ENCODE measurements at regions not wholly inside any gene's neighbourhood (a gene's known extent, or its start where the extent isn't known, plus 50 kb on each side); places are given as distances from the start of the nearest gene placed in this dataset.
"Not testable (repeated sequence)": the region's sequence is repeated elsewhere in the genome, so short reads cannot be mapped to it uniquely, and the experiment has no call there.

DNA sequence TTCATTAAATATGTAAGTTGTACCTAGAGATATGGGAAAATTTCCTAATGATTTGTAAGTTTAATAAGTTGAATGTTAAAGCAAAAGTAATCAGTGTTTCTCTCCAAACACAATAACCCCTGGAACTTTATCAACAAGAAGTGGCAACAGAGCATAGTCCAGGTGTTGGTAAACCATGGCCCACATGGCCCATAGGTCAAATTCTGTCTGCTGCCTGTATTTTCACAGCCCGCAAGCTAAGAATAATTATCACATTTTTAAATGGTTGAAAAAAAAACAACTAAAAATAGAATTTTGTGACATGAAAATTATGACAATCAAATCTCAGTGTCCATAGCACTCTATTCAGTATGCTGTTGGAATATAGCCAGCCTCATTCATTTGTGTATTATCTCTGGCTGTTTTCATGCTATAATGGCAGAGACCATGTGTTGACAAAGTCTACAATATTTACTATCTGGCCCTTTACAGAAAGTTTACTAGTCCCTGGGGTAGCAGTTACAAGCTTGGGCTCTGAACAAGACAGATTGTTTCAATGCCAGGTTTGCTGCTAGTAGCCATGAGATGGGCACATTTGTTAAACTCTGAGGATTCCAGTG is 395.8 kb downstream of the GASK1B start:
- no peak for DNase-seq

DNA sequence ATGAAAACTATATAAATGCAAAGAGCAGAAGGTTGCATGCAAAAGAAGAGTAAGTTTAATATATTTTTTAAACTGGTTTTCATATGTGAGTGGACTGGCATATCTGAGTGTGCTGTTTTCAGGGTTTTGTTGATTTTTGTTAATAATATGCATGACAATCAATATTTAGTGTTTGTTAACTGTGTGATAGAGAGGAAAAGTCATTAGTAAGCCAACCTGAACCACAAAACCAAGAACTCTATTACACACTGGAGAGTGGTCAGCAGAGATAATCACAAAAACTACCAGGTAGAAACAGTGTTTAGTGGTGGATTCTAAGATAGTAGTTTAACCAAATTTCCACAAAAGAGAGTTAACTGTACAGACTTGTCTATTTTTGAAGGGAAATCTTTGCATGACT is 396.9 kb downstream of the GASK1B start:
- DNase-seq, result no peak

DNA sequence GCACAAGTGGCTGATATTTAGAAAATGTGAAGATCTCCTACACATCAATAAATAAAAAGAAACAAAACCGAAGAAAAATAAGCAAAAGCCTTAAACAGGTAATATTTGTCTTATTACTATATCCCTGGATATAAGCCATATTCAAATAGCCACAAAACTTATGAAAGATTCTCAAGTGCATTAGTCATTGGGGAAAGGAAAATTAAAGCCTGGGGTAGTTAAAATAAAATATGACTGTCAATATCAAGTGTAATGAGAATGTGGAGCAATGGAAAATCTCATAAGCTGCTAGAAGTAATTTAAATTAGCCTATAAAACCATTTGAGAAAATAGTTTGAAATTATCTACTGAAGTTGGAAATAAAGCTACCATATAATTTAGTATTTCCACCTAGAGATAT is 399.9 kb downstream of the GASK1B start:
- peak; percentile 45 for DNase-seq

DNA sequence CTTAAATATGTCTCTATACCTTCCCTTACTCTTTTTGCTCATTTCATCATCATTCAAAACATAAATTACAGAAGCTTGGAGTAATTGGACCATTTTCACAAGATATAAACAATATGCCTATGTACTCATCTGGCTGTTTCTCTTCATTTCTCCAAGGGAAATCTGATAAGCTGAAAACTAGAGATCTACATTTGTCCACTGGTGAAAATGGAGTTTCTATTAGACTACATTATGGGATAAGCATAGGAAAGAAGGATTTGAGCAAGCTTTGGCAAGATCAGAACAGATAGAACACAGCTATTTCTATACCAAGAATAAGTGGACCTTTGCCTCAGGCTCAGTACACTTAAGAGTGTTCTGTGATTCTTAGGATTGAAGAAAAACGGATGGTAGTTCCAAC is 404.4 kb downstream of the GASK1B start:
- no peak for DNase-seq

DNA sequence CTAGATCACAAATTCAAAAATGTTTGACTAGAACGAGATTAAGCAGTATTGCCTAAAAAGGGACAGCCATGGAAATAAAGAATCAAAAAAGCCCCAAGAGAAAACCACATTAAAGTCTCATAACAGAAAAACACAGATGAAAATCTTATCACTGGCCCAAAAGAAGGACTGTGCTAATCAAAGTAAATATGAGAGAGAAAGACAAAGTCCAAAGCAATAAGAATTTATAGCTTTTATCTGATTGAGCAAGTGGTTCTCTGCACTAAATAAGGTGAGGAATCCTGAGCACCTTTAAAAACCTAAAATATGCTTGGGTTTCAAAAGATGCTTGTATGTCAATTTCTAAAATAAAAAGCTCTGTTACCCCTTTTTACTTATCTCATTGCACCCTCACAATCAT is 409.3 kb downstream of the GASK1B start:
- DNase-seq, result no peak

DNA sequence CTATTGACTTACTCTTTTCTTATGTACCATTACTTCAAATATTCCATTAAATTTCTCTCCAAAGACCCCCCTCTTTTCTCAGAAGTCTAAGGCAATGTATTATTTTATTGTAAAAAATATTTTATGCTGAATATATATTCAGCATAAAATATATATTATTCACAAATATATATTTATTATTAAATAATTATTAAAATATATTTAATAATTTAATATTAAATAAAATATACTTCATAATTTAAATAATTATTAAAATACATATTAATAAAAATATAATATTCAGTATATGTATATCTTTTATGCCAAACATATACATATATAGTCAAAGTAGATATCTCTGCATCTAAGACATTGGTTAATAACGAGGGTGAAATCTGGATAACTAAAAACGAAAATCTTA is 418.4 kb downstream of the GASK1B start:
- no peak for DNase-seq

DNA sequence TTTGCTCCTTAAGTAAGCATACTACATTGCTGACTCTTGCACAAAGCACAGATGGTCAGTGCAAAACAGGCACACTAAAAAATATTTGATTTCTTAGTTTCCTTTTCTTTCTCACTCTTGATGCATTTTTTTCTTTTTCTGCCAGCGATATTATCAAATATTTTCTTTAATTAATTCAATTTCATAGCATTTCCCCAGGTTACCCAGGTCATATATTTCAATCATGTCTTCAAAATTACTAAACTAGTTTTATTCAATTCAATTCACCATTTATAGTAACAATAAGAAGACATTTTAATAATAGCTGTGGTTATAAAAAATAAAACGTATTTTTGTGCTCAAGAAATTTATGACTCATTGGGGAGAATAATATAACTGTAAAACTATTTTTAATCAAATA is 421.2 kb downstream of the GASK1B start:
- no peak for DNase-seq

DNA sequence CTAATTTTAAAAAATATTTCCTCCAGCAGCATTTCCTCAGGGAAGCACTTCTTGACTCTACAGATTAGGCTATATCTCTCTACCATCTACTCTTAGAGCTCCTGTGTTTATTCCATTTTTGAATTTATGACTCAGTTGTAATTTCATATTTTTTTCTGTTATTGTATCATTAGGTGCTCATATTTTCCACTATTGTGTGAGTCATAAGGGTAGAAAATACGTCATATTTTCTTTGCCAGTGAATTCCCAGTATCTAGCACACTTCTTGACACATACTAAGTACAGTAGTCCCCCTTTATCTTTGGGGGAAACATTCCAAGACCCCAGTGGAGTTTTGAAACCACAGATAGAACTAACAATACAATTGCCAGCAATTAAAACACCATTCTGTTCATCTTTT is 431.2 kb downstream of the GASK1B start:
- DNase-seq, result peak; percentile 41

DNA sequence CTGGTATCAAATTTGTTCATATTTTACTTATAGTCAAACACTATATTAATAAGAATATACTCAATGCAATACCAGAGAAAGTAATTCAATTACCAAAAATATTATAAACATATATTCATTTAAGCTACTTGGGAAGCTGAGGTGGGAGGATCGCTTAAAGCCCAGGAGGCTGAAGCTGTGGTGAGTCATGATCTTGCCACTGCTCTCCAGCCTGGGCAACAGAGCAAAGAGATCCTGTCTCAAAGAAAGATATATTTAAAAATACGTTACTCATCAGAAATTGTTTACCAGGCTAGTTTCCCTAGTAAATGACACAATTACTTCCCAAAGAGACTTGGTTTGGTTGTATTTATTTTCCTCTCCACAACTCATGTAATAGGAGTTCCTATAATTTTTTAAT is 433.6 kb downstream of the GASK1B start:
- DNase-seq, result peak; percentile 65

DNA sequence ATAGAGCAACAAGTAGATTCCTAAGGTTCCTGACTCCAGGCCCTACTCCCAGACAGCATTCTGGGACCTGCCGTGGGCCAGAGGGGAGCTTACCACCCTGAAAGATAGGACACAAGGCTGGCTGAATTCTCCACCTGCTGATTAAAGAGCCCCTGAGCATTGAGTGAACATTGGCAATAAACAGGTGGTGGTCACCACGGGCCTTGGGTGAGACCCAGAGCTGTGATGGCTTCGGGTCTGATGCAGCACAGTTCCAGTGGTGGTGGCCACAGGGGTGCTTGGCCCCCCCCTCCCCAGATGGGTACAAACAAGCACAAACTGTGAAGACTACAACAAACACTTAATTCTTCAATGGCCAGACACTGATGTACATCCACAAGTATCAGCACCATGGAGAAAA is 444.6 kb downstream of the GASK1B start:
- no peak for DNase-seq

DNA sequence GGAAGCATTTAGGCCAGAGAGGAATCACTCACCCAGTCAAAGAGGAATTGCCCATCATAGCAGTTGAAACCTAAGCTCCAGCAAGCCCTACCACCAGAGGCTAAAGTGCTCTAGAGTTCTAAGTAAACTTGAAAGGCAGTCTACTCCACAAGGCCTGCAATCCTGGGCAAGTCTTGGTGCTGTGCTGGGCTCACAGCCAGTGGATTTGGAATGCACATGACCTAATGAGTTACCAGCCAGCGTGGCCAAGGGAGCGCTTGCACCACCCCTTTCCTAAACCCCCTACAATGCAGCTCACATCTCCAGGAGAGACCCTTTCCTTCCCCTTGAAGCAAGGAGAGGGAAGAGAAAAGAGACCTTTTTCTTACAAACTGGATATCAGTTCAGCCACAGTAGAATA is 445.7 kb downstream of the GASK1B start:
- DNase-seq, result peak; percentile 2

DNA sequence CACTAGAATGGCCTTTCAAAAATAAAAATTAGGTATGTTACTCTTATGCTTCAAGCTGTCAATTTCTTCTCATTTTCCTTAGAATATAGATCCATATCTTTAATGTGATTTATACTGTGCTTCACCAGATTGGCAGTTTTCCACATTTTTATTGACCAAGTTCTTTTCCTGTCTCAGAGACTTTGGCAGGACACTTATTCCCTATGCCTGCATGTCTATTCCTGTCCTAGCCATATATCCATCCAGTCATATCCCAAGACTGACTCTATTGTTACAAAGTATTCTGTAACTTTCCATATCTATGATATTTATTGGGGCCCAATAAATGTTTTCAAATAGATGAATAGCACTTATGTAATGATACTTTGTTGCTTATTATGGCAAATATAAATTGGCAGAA is 450.7 kb downstream of the GASK1B start:
- no peak for DNase-seq

DNA sequence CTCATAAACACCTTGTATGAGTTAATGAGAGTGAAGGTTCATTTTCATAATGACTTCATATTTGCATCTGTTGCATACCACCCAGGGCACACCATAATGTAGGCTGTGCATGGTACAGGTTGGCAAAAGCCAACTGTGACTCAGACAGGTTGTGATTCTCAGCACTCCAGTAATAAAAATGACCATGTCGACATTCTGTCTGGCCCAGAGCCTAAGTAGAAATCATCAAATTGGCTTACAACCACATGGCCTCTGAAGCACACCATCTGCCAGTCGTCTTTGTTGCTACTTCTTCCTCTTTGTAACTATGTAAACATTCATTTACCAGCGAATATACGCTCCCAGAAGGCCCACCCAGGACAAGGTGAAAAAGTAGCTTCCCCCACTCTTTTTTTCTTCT is 459.5 kb downstream of the GASK1B start:
- peak; percentile 37 for DNase-seq

DNA sequence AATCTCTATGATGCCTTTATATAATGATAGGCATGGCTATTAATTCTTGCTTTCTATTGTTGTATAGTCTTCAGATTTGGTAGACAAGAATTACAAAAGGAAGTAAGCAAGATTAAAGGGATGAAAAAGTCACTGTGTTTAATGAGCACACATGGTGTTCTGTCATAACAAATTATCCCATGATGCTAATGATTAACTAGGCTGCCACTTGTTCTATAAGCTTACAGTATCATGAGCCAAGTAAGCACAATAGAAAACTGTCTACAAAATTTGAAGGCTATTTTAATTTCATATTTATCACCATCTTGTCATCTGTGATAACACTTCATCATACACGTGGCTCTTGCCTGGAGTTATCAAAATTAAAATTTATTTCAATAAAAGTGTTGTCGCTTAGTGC is 466.7 kb downstream of the GASK1B start:
- no peak for DNase-seq

DNA sequence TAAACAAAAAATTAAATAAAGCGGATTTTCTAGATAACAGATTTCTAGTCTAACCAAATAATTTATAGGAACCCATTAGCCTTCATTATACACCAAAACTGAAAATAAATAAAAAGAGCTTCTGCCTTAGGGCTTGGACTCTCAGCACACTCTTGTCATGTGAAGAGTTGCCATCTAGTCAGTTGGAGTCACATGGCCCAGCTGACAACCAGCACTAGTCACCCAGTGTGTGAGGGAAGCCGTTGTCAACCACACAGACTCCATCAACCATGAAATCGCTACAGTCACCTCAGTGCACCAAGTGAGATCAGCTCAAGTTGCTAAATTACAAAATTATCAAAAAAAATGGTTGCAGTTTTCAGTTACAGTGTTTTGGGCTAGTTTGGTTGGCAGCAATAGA is 470.0 kb downstream of the GASK1B start:
- no peak for DNase-seq

DNA sequence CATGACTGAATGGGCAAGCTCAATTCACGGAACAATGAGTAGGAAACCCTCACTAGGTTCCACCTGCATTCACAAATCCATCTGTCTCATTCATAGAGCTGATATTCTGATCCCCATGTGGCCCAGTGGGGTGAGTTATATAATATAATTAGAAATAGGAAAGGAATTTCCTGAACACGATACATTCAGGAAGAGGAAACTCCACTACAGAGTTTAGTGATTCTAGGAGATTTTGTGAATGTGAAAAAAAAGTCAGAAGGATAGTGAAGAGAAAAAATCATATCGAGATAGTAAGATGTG is 471.2 kb downstream of the GASK1B start:
- peak; percentile 31 for DNase-seq

DNA sequence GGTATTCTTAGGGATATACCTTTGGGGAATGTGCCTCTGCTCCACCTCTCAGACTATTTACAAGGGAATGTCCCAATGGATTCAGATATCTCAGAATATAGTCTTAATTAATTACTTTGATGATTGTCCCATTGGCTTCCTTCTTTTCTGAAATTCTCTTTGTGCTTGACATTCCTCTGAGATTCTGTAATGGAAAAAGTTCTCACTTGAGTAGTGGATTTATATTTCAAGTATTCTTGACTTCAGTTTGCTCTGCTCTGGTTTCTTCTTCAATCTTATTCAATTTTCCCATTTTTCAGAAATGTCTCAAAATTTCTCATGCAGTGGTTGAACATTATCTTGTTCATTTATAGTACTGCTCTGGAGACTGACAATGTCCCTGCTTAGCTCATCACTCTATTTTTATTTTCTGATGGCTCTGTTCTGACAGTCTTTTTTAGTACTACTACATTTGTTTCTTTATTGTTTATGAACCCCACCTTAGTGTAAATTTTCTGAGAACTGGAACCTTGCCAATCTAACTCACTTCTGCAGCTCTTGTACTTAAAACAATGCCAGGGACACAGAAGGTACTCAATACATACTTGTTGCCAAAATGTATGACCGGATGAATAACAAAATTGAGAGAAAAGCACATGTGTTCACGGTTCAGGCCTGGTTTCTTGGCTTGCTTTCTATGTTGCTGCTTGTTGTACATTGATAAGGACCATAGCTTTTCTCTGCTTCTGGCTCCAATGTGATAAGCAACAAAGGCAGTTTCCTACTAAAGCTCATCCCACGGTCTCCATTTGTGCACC is 471.7 kb downstream of the GASK1B start:
- no peak for DNase-seq

DNA sequence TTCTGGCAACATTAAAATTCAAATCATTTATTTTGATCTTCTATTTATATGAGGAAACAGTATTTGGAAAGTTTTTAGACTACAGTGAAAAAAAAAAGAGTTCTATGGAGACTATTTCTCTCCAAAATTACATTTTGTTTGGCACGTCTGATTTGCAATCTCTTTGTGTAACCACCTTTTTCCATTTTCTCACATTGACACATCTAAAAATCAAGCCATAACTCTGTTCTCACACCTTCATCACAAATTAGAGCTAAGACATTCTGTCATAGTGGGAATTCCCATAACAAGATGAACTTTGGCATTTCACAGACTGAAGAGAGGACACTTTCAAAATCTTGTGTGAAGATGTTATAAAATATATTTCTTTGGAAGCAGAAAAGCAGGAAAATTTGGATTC is 468.9 kb downstream of the GRIA2 start:
- DNase-seq, result no peak

DNA sequence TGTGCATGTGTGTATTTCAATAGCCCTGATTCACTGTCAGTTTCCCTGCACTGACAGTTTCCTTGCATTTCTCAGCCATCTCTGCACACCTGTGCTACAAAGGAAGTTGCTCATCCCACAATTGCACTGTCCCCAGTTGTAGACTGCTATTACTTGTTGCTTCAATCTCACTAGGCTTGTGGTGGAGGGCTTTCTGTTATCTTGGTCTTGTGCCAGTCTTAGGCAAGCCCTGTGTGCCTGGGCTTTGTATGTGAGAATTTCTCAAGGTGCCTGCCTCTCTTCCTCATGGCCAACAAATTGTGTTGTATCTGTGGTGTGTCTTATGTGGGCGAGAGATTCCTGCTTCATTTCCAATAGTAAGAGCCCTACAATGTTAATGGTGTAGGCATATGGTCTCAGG is 467.4 kb downstream of the GRIA2 start:
- no peak for DNase-seq

DNA sequence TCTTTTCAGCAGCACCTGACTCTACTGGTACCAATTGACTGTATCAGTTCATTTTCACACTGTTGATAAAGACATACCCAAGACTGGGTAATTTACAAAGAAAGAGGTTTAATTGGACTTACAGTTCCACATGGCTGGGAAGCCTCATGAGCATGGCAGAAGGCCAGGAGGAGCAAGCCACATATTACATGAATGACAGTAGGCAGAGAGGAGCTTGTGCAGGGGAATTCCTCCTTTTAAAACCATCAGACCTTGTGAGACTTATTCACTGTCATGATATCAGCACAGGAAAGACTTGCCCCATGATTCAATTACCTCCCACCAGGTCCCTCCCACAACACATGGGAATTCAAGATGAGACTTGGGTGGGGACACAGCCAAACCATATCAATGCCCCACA is 458.8 kb downstream of the GRIA2 start:
- DNase-seq, result not testable (repeated sequence)

DNA sequence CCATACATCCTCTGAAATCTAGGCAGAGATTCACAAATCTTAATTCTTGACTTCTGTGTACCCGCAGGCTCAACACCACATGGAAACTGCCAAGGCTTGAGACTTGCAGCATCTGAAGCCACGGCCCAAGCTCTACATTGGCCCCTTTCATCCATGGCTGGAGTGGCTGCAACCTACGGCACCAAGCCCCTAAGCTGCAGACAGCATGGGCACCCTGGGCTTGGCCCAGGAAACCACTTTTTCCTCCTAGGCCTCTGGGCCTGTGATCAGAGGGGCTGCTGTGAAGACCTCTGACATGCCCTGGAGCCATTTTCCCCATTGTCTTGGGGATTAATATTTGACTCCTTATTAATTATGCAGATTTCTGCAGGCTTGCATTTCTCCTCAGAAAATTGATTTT is 457.9 kb downstream of the GRIA2 start:
- no peak for DNase-seq

DNA sequence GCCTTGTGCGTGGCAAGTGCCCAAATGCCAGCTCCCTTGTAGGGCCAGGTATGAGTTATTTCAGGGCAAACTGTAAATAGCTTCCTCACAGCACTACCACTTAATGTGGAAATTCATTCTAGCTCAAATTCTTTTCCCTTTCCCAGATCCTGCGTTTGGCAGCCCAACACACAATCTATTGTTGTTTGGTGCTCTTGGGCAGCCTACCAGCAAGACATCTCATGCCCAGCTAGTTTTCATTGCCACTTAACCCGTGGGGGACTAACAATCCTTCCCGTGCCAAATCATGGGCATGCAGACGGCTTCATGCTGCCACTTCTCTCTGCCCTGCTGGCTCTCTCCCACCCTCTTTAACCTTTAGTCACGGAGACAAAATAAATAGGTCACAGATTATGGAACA is 454.2 kb downstream of the GRIA2 start:
- no peak for DNase-seq

DNA sequence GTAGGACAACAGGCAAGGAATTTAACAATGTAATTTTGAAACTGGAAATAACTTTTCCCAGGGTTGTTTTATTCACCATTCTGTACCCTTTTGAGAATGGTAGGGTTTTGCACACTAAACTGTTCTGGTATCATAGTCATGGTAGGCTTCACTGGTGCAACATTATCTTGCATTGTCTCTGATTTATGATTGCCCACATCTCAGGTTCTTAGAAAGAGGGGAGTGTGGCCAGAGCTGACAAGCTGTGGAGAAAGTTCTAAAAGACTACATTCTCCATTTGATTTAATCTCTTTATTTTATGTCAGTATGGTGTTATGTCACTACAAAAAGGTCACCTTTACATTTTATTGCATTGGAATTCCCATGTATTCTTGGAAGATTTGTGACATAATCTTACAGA is 447.3 kb downstream of the GRIA2 start:
- DNase-seq, result no peak

DNA sequence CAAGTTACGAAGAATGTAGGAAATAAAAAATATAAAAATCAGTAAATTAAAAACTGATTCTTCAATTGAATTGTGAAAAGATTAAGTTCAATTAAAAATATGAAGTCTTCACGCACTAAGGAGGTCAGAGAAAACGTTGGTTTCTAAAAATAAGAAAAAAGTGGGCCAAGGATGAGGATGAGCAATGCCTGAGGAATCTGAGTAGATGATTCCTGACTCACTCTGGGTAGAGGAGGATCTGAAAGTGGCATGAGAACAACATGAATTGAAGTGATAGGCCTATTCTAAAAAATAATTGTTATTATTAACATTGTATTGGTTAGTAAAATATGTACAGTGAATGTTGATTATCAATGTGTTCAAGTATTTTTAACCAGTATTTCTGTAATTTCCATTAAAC is 444.2 kb downstream of the GRIA2 start:
- peak; percentile 67 for DNase-seq

DNA sequence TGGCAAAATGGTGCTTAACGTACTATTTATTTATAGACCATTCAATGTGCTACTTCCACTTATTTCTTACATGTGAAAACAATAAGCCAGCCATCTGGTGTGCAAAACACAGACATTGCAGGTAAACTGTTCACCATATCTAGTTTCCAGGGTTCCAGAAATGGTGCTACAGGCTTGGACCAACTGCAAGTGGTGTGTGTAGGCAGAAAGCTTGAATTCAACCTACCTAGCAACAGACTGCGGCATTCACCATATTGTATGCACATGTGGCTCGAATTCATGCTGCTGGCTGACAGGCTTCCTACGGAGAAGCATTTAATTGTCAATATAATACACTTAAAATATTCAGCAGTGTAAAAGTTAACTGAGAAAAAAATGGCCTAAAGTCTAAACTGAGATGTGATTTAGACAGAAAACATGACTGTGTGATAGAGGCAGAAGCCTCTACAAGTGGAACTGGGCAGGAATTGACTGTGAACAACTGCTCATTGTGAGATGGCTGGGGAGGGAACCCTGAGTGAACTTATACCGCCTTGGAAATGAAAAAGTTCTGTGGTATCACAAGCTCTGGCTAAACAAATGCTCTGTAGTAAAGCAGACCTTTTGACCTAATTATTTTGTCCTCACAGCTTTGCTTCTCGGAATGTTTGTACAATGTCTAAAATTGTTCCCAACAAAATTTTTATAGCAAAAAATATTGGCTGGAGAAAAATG is 434.7 kb downstream of the GRIA2 start:
- DNase-seq, result no peak
